Neural progenitor cell (in vitro differentiated cells): ENCODE measurements at regions not wholly inside any gene's neighbourhood (a gene's known extent, or its start where the extent isn't known, plus 50 kb on each side); places are given as distances from the start of the nearest gene placed in this dataset.
A peak's percentile ranks its signal among the peaks of the same experiment; 100 is the strongest.

Experiments
- DNase-seq: peaks from one replicate; pipeline ENCODE4 v3.0.0-alpha.2; 2016; ENCODE audit warnings: low spot score
- H2AFZ ChIP-seq: fragments of 200-600 bp; sonication (generic); replicated peaks from 2 replicates; pipeline ENCODE4 v1.6.1; 2016; ENCODE audit warnings: antibody characterized with exemption
- H3F3A ChIP-seq: fragments of 200-600 bp; sonication (generic); 2 replicates; pipeline ENCODE4 v1.6.1; 2016; ENCODE audit warnings: antibody characterized with exemption, low read depth
- H3K27ac ChIP-seq: fragments of 200-600 bp; sonication (generic); 2 replicates; pipeline ENCODE4 v1.5.1; 2016; ENCODE audit warnings: mild to moderate bottlenecking
- H3K27me3 ChIP-seq: fragments of 200-600 bp; sonication (generic); 2 replicates; pipeline ENCODE4 v1.6.1; 2016; ENCODE audit warnings: mild to moderate bottlenecking, moderate library complexity
- H3K36me3 ChIP-seq: fragments of 200-600 bp; sonication (generic); 2 replicates; pipeline ENCODE4 v1.5.1; 2016
- H3K4me1 ChIP-seq: fragments of 200-600 bp; sonication (generic); 2 replicates; pipeline ENCODE4 v1.6.1; 2016; ENCODE audit warnings: mixed run types
- H3K4me2 ChIP-seq: fragments of 200-600 bp; sonication (generic); 2 replicates; pipeline ENCODE4 v1.6.1; 2016
- H3K4me3 ChIP-seq: fragments of 200-600 bp; sonication (generic); 2 replicates; pipeline ENCODE4 v1.5.1; 2016
- H3K79me2 ChIP-seq: fragments of 200-600 bp; sonication (generic); 2 replicates; pipeline ENCODE4 v1.6.1; 2016; ENCODE audit warnings: low read depth
- H3K9ac ChIP-seq: fragments of 200-600 bp; sonication (generic); 2 replicates; pipeline ENCODE4 v1.6.1; 2016
- H3K9me3 ChIP-seq: fragments of 200-600 bp; sonication (generic); 2 replicates; pipeline ENCODE4 v1.5.1; 2016; ENCODE audit warnings: low read depth
- H4K20me1 ChIP-seq: fragments of 200-600 bp; sonication (generic); 2 replicates; pipeline ENCODE4 v1.6.1; 2016; ENCODE audit warnings: low read depth
- H3K27ac Mint-ChIP-seq: 3 replicates; pipeline ENCODE4 v1.8.0; 2021; ENCODE audit warnings: mixed read lengths
- H3K27me3 Mint-ChIP-seq: 2 replicates; pipeline ENCODE4 v1.8.0; 2022; ENCODE audit warnings: low read depth, mild to moderate bottlenecking, inconsistent platforms, moderate library complexity, mixed read lengths; ENCODE audit not compliant: insufficient read depth
- H3K36me3 Mint-ChIP-seq: 3 replicates; pipeline ENCODE4 v1.8.0; 2021; ENCODE audit warnings: mixed read lengths
- H3K4me1 Mint-ChIP-seq: 3 replicates; pipeline ENCODE4 v1.8.0; 2021; ENCODE audit warnings: mixed read lengths
- H3K4me3 Mint-ChIP-seq: 3 replicates; pipeline ENCODE4 v1.8.0; 2021; ENCODE audit warnings: mild to moderate bottlenecking, moderate library complexity, mixed read lengths
- H3K9me3 Mint-ChIP-seq: 3 replicates; pipeline ENCODE4 v1.8.0; 2020; ENCODE audit warnings: mixed read lengths
- EZH2 ChIP-seq: fragments of 200-600 bp; sonication (generic); IDR thresholded peaks from 2 replicates; pipeline ENCODE4 v1.6.1; 2017; ENCODE audit warnings: antibody characterized with exemption, mild to moderate bottlenecking, moderate library complexity
- EZH2phosphoT487 ChIP-seq: fragments of 200-600 bp; sonication (generic); IDR thresholded peaks from 2 replicates; pipeline ENCODE4 v1.6.1; 2017; ENCODE audit warnings: antibody characterized with exemption
- TF ChIP-seq, protein P1 (sequence below): fragments of 200-600 bp; sonication (generic); IDR thresholded peaks from 2 replicates; pipeline ENCODE4 v1.5.1; 2017; ENCODE audit warnings: antibody characterized with exemption, mild to moderate bottlenecking

- H3K36me3 ChIP-seq, result no peaks in the 10 kb centered on the region
- no peak for TF ChIP-seq EZH2
- TF ChIP-seq, protein P1, sequence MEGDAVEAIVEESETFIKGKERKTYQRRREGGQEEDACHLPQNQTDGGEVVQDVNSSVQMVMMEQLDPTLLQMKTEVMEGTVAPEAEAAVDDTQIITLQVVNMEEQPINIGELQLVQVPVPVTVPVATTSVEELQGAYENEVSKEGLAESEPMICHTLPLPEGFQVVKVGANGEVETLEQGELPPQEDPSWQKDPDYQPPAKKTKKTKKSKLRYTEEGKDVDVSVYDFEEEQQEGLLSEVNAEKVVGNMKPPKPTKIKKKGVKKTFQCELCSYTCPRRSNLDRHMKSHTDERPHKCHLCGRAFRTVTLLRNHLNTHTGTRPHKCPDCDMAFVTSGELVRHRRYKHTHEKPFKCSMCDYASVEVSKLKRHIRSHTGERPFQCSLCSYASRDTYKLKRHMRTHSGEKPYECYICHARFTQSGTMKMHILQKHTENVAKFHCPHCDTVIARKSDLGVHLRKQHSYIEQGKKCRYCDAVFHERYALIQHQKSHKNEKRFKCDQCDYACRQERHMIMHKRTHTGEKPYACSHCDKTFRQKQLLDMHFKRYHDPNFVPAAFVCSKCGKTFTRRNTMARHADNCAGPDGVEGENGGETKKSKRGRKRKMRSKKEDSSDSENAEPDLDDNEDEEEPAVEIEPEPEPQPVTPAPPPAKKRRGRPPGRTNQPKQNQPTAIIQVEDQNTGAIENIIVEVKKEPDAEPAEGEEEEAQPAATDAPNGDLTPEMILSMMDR, result no peak
- no peak for TF ChIP-seq EZH2phosphoT487
- no peak overlapping the region for H3K4me3 ChIP-seq
- H3K27me3 ChIP-seq, result no peaks in the 10 kb centered on the region
- H3K9ac ChIP-seq, result no peak overlapping the region
- H3F3A ChIP-seq, result no peaks in the 10 kb centered on the region
- no peak overlapping the region for H2AFZ ChIP-seq
- Mint-ChIP-seq H3K4me3 (no peak overlapping the region), H3K36me3 (no peaks in the 10 kb centered on the region), H3K27ac (no peak overlapping the region), H3K4me1 (peaks cover 13% of the 10 kb centered on the region), H3K9me3 (no peaks in the 10 kb centered on the region), H3K27me3 (peaks cover 2% of the 10 kb centered on the region)
- no peak overlapping the region for H3K27ac ChIP-seq
- H4K20me1 ChIP-seq, result no peaks in the 10 kb centered on the region
- no peaks in the 10 kb centered on the region for H3K9me3 ChIP-seq
- H3K4me1 ChIP-seq, result no peaks in the 10 kb centered on the region
- DNase-seq, result no peak
- no peak overlapping the region for H3K4me2 ChIP-seq
- H3K79me2 ChIP-seq, result no peaks in the 10 kb centered on the region
Observed at GRCh38 chr7:97470726-97471125, 261.2 kb upstream of the TAC1 start.

DNA sequence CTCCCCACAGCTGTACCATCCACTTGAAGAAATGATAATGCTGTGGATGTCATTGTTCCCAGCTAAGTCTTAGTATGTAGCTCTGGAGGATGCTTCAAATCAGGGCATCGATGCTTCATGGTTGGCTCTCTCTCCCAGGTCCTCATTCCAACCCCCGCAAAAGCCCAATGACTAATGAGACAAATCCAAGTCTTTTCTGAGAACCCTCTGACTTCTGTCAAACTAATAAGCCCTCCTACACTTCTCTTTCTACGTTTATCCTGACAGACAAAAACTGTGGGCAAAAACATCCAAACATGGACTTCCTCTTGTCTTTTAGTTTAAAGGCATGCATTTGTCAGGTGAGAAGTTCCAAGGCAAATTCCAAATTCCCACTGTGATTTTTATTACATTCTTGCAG, 260.4 kb upstream of the TAC1 start:
- no peaks in the 10 kb centered on the region for H3K4me1 ChIP-seq
- H3K4me3 Mint-ChIP-seq, result no peak overlapping the region

GRCh38 chr7:97479740-97480290, 252.1 kb upstream of the TAC1 start:
- H3K27me3 Mint-ChIP-seq, result no peaks in the 10 kb centered on the region
- Histone ChIP-seq H3K27ac (no peak overlapping the region), H3K4me1 (peaks cover 14% of the 10 kb centered on the region), H3K79me2 (no peaks in the 10 kb centered on the region), H3K4me2 (peak overlapping the region; percentile 34), H3K9me3 (no peaks in the 10 kb centered on the region), H3K9ac (no peak overlapping the region), H3K27me3 (no peaks in the 10 kb centered on the region), H3K4me3 (no peak overlapping the region), H2AFZ (no peak overlapping the region), H3K36me3 (no peaks in the 10 kb centered on the region), H3F3A (no peaks in the 10 kb centered on the region), H4K20me1 (no peaks in the 10 kb centered on the region)
- H3K4me3 Mint-ChIP-seq, result no peak overlapping the region
- no peak overlapping the region for H3K27ac Mint-ChIP-seq
- H3K9me3 Mint-ChIP-seq, result no peaks in the 10 kb centered on the region
- peaks cover 12% of the 10 kb centered on the region for H3K4me1 Mint-ChIP-seq
- H3K36me3 Mint-ChIP-seq, result no peaks in the 10 kb centered on the region
- DNase-seq, result peak; percentile 20
- TF ChIP-seq EZH2phosphoT487 (no peak), EZH2 (no peak)
- TF ChIP-seq, protein P1, result no peak

More for the DNA sequence above, 260.4 kb upstream of the TAC1 start:
- no peaks in the 10 kb centered on the region for H3K9me3 Mint-ChIP-seq
- H3K4me2 ChIP-seq, result no peak overlapping the region
- H3K27me3 Mint-ChIP-seq, result peaks cover 2% of the 10 kb centered on the region
- TF ChIP-seq, protein P1, result no peak
- no peak for TF ChIP-seq EZH2phosphoT487
- no peak for TF ChIP-seq EZH2
- no peaks in the 10 kb centered on the region for H3K36me3 ChIP-seq
- no peak overlapping the region for H3K9ac ChIP-seq
- H4K20me1 ChIP-seq, result no peaks in the 10 kb centered on the region
- H3K36me3 Mint-ChIP-seq, result no peaks in the 10 kb centered on the region
- no peak overlapping the region for H3K27ac Mint-ChIP-seq
- peaks cover 6% of the 10 kb centered on the region for H3K4me1 Mint-ChIP-seq
- no peak overlapping the region for H3K27ac ChIP-seq
- H3F3A ChIP-seq, result no peaks in the 10 kb centered on the region
- no peaks in the 10 kb centered on the region for H3K9me3 ChIP-seq
- H3K4me3 ChIP-seq, result no peak overlapping the region
- H3K27me3 ChIP-seq, result no peaks in the 10 kb centered on the region
- no peak overlapping the region for H2AFZ ChIP-seq
- no peak for DNase-seq
- no peaks in the 10 kb centered on the region for H3K79me2 ChIP-seq
